ENCODE measurements at regions not wholly inside any gene's neighbourhood (a gene's known extent, or its start where the extent isn't known, plus 50 kb on each side); places are given as distances from the start of the nearest gene placed in this dataset.
A peak's percentile ranks its signal among the peaks of the same experiment; 100 is the strongest.
"Not testable (repeated sequence)": the region's sequence is repeated elsewhere in the genome, so short reads cannot be mapped to it uniquely, and the experiment has no call there.

DNA sequence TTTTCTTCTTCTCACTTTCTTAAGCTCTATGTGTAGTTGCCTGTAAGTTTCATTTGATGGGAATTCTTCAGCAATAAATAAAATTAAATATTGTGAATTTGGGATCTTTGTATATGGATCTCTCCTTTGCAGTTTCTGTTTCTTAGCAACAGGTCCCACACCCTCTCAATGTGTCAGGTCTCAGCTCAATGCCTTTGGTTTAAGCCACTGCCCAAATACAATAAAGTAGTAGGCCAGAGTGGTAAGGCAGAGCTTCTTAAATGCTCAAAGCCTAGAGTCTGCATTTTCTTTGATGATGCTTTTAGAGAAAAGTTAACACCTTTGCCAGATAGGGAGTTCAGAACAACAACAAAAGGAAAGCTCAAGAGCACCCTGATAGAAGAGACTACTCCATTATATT lies 343.7 kb downstream of the NSUN3 start:
- no peak for TF ChIP-seq CTCF (IDR thresholded peaks at IDR 0.05; ENCODE audit: control extremely low read depth, extremely low read depth)
- DNase-seq (no peak), ATAC-seq (ENCODE audit: insufficient read depth, low FRiP score) (no peak)
- no peaks in the 10 kb centered on the region for H3K4me1 ChIP-seq (ENCODE audit: control insufficient read depth in 5 of 5, insufficient read depth in 5 of 5, low read length in 5 of 5)
- no peak overlapping the region for H3K27ac ChIP-seq (ENCODE audit: low read depth in 1 of 2, low read length in 1 of 2)
- H3K4me3 ChIP-seq = no peak overlapping the region
- H3K36me3 ChIP-seq (ENCODE audit: control insufficient read depth in 4 of 4, insufficient read depth in 4 of 4, low read length in 4 of 4) = no peaks in the 10 kb centered on the region
- H3K9me3 ChIP-seq (ENCODE audit: control insufficient read depth in 4 of 4, insufficient read depth in 3 of 4, low read length in 3 of 4) = no peaks in the 10 kb centered on the region
- H3K9ac ChIP-seq (ENCODE audit: insufficient read depth in 1 of 2, low read length in 2 of 2) = no peak overlapping the region
- H3K27me3 ChIP-seq (ENCODE audit: control insufficient read depth in 3 of 3, insufficient read depth in 3 of 3, low read length in 2 of 3) = no peaks in the 10 kb centered on the region

- H3K9me3 ChIP-seq (ENCODE audit: control insufficient read depth in 4 of 4, insufficient read depth in 3 of 4, low read length in 3 of 4); H3K4me1 ChIP-seq (ENCODE audit: control insufficient read depth in 5 of 5, insufficient read depth in 5 of 5, low read length in 5 of 5); H3K27ac ChIP-seq (ENCODE audit: low read depth in 1 of 2, low read length in 1 of 2); DNase-seq; H3K4me3 ChIP-seq; H3K36me3 ChIP-seq (ENCODE audit: control insufficient read depth in 4 of 4, insufficient read depth in 4 of 4, low read length in 4 of 4); H3K27me3 ChIP-seq (ENCODE audit: control insufficient read depth in 3 of 3, insufficient read depth in 3 of 3, low read length in 2 of 3); H3K9ac ChIP-seq (ENCODE audit: insufficient read depth in 1 of 2, low read length in 2 of 2); ATAC-seq (ENCODE audit: insufficient read depth, low FRiP score): not testable (repeated sequence)
- 86 to 87% methylated on average over 4 of the region's 4 CpGs for WGBS, 2 donors
Observed at GRCh38 chr3:94412936-94413335, 350.1 kb downstream of the NSUN3 start.

DNA sequence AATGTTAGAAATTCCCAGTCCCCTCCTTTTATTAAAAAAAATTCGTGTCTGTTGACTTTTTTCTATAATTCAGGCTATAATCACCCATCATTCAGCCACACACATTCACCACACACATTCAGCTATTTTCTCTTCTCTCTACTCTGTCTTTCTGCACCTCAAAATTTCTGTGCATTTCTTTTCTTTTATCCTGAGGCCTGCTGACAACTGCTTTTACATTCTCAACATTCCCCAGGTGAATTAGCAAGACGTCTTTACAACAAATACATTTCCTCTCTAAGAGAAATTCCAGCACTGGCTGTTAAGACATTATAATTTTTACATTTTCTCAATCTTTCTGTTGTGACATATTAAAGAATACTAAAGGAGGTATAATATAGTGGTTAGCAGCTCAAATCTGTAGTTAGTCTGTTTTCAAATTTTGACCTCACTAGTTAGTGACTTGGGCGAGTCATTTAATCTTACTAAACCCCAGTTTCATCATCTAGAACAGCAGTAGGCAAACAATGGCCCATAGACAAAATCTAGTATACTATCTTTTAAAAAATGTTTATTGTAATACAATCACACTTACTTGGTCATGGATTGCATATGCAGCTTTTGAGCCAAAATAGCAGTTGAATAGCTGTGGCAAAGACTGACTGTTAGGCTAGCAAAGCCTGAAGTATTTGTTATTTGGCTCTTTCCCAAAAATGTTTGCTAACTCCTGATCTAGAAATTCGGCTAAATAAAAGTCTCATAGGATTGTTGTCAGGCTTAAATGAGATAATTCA lies 350.7 kb downstream of the NSUN3 start:
- peaks cover 0 to 7% (median 2%) of the 10 kb centered on the region in 5 donors for H3K4me1 ChIP-seq (ENCODE audit: control insufficient read depth in 5 of 5, insufficient read depth in 5 of 5, low read length in 5 of 5)
- no peak overlapping the region for H3K27ac ChIP-seq (ENCODE audit: low read depth in 1 of 2, low read length in 1 of 2)
- H3K9me3 ChIP-seq (ENCODE audit: control insufficient read depth in 4 of 4, insufficient read depth in 3 of 4, low read length in 3 of 4) = peaks cover 0 to 3% (median 0%) of the 10 kb centered on the region in 4 donors
- TF ChIP-seq CTCF (IDR thresholded peaks at IDR 0.05; ENCODE audit: control extremely low read depth, extremely low read depth) = no peak
- DNase-seq = peak in 2 of 3 donors; percentile 66 to 67
- 49 to 66% methylated on average over 4 of the region's 4 CpGs for WGBS, 2 donors
- H3K36me3 ChIP-seq (ENCODE audit: control insufficient read depth in 4 of 4, insufficient read depth in 4 of 4, low read length in 4 of 4) = no peaks in the 10 kb centered on the region
- H3K4me3 ChIP-seq = no peak overlapping the region
- no peak overlapping the region for H3K9ac ChIP-seq (ENCODE audit: insufficient read depth in 1 of 2, low read length in 2 of 2)
- no peak for ATAC-seq (ENCODE audit: insufficient read depth, low FRiP score)
- no peaks in the 10 kb centered on the region for H3K27me3 ChIP-seq (ENCODE audit: control insufficient read depth in 3 of 3, insufficient read depth in 3 of 3, low read length in 2 of 3)

- Histone ChIP-seq H3K27me3 (ENCODE audit: control insufficient read depth in 3 of 3, insufficient read depth in 3 of 3, low read length in 2 of 3) (no peaks in the 10 kb centered on the region), H3K27ac (ENCODE audit: low read depth in 1 of 2, low read length in 1 of 2) (no peak overlapping the region), H3K9ac (ENCODE audit: insufficient read depth in 1 of 2, low read length in 2 of 2) (no peak overlapping the region), H3K9me3 (ENCODE audit: control insufficient read depth in 4 of 4, insufficient read depth in 3 of 4, low read length in 3 of 4) (peaks cover 0 to 7% (median 0%) of the 10 kb centered on the region in 4 donors), H3K4me3 (no peak overlapping the region), H3K4me1 (ENCODE audit: control insufficient read depth in 5 of 5, insufficient read depth in 5 of 5, low read length in 5 of 5) (peaks cover 0 to 7% (median 2%) of the 10 kb centered on the region in 5 donors), H3K36me3 (ENCODE audit: control insufficient read depth in 4 of 4, insufficient read depth in 4 of 4, low read length in 4 of 4) (no peaks in the 10 kb centered on the region)
- no peak for TF ChIP-seq CTCF (IDR thresholded peaks at IDR 0.05; ENCODE audit: control extremely low read depth, extremely low read depth)
- no peak for ATAC-seq (ENCODE audit: insufficient read depth, low FRiP score)
- DNase-seq = peak in 2 of 3 donors; percentile 2 to 4
- WGBS, 2 donors = 47 to 58% methylated on average over 2 of the region's 2 CpGs
Observed at GRCh38 chr3:94414418-94414817, 351.6 kb downstream of the NSUN3 start.
